Right lobe of liver (tissue), 6 donors: ENCODE measurements at regions not wholly inside any gene's neighbourhood (a gene's known extent, or its start where the extent isn't known, plus 50 kb on each side); places are given as distances from the start of the nearest gene placed in this dataset.

Experiments
- ATAC-seq, 4 donors: fragments of 200-7000 bp; cut with Tn5 transposase; one replicate each; pipeline ENCODE4 v1.9.1; 2020; ENCODE audit warnings: mild to moderate bottlenecking in 4 of 4, moderate library complexity in 4 of 4
- DNase-seq, 3 donors: peaks; one replicate each; pipeline ENCODE4 v3.0.0-alpha.2; 2020
- H3K27ac ChIP-seq, 3 donors: fragments of 200-600 bp; one replicate each; pipeline ENCODE4 v1.8.0; 2022
- H3K27me3 ChIP-seq, 2 donors: fragments of 200-600 bp; one replicate each; pipeline ENCODE4 v1.8.0; 2022
- H3K36me3 ChIP-seq, 4 donors: fragments of 200-600 bp; sonication (generic) in 1 of 4; one replicate each; pipeline versions ENCODE4 v1.5.1 to v1.8.0; 2017 to 2022; ENCODE audit warnings: control low read depth in 1 of 4
- H3K4me1 ChIP-seq, 4 donors: fragments of 200-600 bp; sonication (generic) in 1 of 4; one replicate each; pipeline versions ENCODE4 v1.5.1 to v1.8.0; 2017 to 2022; ENCODE audit warnings: control low read depth in 1 of 4
- H3K4me3 ChIP-seq, 3 donors: fragments of 200-600 bp; one replicate each; pipeline ENCODE4 v1.8.0; 2022
- H3K9me3 ChIP-seq, 4 donors: fragments of 200-600 bp; sonication (generic) in 1 of 4; one replicate each; pipeline versions ENCODE4 v1.5.1 to v1.8.0; 2017 to 2022; ENCODE audit warnings: control low read depth in 1 of 4
- CTCF ChIP-seq, 4 donors: fragments of 200-600 bp in 3 of 4; fragments of 450-650 bp in 1 of 4; IDR thresholded peaks; one replicate each; pipeline versions ENCODE4 v1.5.1 to v1.8.0; 2016 to 2022; ENCODE audit warnings: antibody characterized with exemption in 4 of 4, mild to moderate bottlenecking in 2 of 4
- POLR2A ChIP-seq: fragments of 450-650 bp; IDR thresholded peaks from one replicate; pipeline ENCODE4 v1.6.1; 2017; ENCODE audit warnings: antibody characterized with exemption, mild to moderate bottlenecking
- WGBS: methylation state at CpG from one replicate; pipeline ENCODE4 v1.1.6; 2018; ENCODE audit warnings: low coverage, low lambda C conversion rate; ENCODE audit not compliant: insufficient coverage; ENCODE audit errors: missing lambda C conversion rate; 5-methylcytosine and 5-hydroxymethylcytosine counted together
- intact Hi-C, 2 donors: fragments of 100-400 bp; cut with DNase I; formaldehyde crosslinking; loops; one replicate each; pipeline versions ENCODE4 v1.11.2 to v1.14.1; 2022
- donor health status: DM: no; HTN: yes; CAD: no.
- donor health status: DM: no; HTN: no; CAD: no.
- donor health status: DM: no; HTN: no; CAD: no.
- donor health status: DM: no; HTN: yes; CAD: no.
- donor health status: DM: no; HTN: yes; CAD: no.

- H3K9me3 ChIP-seq = no peaks in the 10 kb centered on the region
- no peak overlapping the region for H3K27ac ChIP-seq
- H3K4me3 ChIP-seq = no peak overlapping the region
- H3K27me3 ChIP-seq = no peaks in the 10 kb centered on the region
- no peaks in the 10 kb centered on the region for H3K36me3 ChIP-seq
- DNase-seq (no peak), ATAC-seq (no peak)
- H3K4me1 ChIP-seq = no peaks in the 10 kb centered on the region
- 57% methylated on average over 1 of the region's 1 CpG for WGBS
- no peak for TF ChIP-seq CTCF (IDR thresholded peaks at IDR 0.05)
- no peak for TF ChIP-seq POLR2A
- intact Hi-C loops = no loop called here
Observed at GRCh38 chr11:82270870-82271269, 462.8 kb downstream of the FAM181B start.

- TF ChIP-seq CTCF (IDR thresholded peaks at IDR 0.05) (no peak), POLR2A (no peak)
- Histone ChIP-seq H3K36me3 (no peaks in the 10 kb centered on the region), H3K4me3 (no peak overlapping the region), H3K4me1 (no peaks in the 10 kb centered on the region), H3K27ac (no peak overlapping the region), H3K27me3 (no peaks in the 10 kb centered on the region), H3K9me3 (no peaks in the 10 kb centered on the region)
- DNase-seq (no peak), ATAC-seq (no peak)
- intact Hi-C loops = no loop called here
- WGBS = 32% methylated on average over 6 of the region's 6 CpGs
Observed at GRCh38 chr11:82268627-82269026, 465.0 kb downstream of the FAM181B start.

GRCh38 chr11:82267186-82267585 lies 466.5 kb downstream of the FAM181B start:
- DNase-seq (no peak), ATAC-seq (peak in 1 of 4 donors; percentile 27)
- Histone ChIP-seq H3K27ac (no peak overlapping the region), H3K27me3 (no peaks in the 10 kb centered on the region), H3K9me3 (no peaks in the 10 kb centered on the region), H3K4me3 (no peak overlapping the region), H3K4me1 (no peaks in the 10 kb centered on the region), H3K36me3 (no peaks in the 10 kb centered on the region)
- 67% methylated on average over 3 of the region's 3 CpGs for WGBS
- no peak for TF ChIP-seq POLR2A
- intact Hi-C loops = no loop called here

GRCh38 chr11:82261367-82261766 lies 472.3 kb downstream of the FAM181B start:
- no peak for ATAC-seq
- H3K4me3 ChIP-seq = no peak overlapping the region

GRCh38 chr11:82250047-82250446 lies 483.6 kb downstream of the FAM181B start:
- Histone ChIP-seq H3K27me3 (no peaks in the 10 kb centered on the region), H3K4me1 (no peaks in the 10 kb centered on the region), H3K36me3 (no peaks in the 10 kb centered on the region), H3K9me3 (no peaks in the 10 kb centered on the region), H3K27ac (no peak overlapping the region), H3K4me3 (no peak overlapping the region)
- intact Hi-C loops = no loop called here
- ATAC-seq = no peak
- TF ChIP-seq CTCF (IDR thresholded peaks at IDR 0.05) (no peak), POLR2A (no peak)
- 16% methylated on average over 2 of the region's 2 CpGs for WGBS
- no peak for DNase-seq

More at GRCh38 chr11:82261367-82261766, 472.3 kb downstream of the FAM181B start:
- TF ChIP-seq POLR2A (no peak), CTCF (IDR thresholded peaks at IDR 0.05) (no peak)
- WGBS = 85% methylated on average over 1 of the region's 1 CpG
- intact Hi-C loops = no loop called here
- H3K27me3 ChIP-seq = no peaks in the 10 kb centered on the region
- no peak overlapping the region for H3K27ac ChIP-seq
- H3K4me1 ChIP-seq = no peaks in the 10 kb centered on the region
- H3K9me3 ChIP-seq = no peaks in the 10 kb centered on the region
- H3K36me3 ChIP-seq = no peaks in the 10 kb centered on the region
- DNase-seq = no peak
